Ovary (tissue), 3 donors: ENCODE measurements at regions not wholly inside any gene's neighbourhood (a gene's known extent, or its start where the extent isn't known, plus 50 kb on each side); places are given as distances from the start of the nearest gene placed in this dataset.

ENCODE experiments used
- POLR2A ChIP-seq: fragments of 450-650 bp; IDR thresholded peaks from one replicate; pipeline ENCODE4 v1.6.1; 2017; ENCODE audit warnings: antibody characterized with exemption, mild to moderate bottlenecking, moderate library complexity
- TF ChIP-seq, protein P1 (sequence below), 3 donors: fragments of 450-650 bp in 2 of 3; fragments of 200-600 bp in 1 of 3; IDR thresholded peaks; one replicate each; pipeline versions ENCODE4 v1.5.1 to v1.8.0; 2016 to 2022; ENCODE audit warnings: antibody characterized with exemption in 3 of 3, mild to moderate bottlenecking in 1 of 3
- donor health status: DM: no; HTN: no; CAD: no.

DNA sequence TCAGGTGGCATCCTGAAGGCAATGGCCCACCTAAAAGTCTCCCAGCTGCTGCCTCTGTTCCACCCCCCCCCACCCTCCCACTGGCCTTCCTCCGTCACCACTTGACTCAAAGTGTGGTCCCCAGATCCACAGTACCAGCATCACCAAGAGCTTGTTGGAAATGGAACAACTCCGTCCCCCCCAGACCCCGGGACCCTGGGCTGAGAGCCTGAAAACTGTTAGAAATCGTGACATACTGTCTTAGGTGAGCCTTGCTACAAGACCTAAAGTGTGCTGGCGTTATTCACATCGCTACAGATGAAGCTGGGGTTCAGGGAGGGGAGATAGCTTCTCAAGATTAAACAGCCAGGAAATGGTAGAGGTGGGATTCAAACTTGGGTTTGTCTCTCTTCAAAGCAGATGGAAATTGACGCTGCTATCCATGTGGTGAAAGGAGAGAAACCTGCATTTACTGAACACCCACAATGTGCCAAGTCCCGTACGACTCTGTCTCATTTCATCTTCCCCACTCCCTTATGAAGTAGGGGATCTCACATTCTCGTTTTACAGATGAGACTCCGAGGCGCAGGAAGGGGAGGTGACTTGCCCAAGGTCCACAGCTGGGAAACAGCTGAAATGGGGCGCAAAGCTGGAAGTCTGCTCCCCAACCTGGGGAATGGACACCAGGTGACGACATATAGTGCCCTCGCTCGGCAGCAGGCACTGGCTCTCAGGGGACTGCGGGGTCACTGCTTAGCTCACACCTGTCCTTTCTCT lies 52.8 kb upstream of the IFFO2 start:
- TF ChIP-seq POLR2A, result no peak
- TF ChIP-seq, protein P1, sequence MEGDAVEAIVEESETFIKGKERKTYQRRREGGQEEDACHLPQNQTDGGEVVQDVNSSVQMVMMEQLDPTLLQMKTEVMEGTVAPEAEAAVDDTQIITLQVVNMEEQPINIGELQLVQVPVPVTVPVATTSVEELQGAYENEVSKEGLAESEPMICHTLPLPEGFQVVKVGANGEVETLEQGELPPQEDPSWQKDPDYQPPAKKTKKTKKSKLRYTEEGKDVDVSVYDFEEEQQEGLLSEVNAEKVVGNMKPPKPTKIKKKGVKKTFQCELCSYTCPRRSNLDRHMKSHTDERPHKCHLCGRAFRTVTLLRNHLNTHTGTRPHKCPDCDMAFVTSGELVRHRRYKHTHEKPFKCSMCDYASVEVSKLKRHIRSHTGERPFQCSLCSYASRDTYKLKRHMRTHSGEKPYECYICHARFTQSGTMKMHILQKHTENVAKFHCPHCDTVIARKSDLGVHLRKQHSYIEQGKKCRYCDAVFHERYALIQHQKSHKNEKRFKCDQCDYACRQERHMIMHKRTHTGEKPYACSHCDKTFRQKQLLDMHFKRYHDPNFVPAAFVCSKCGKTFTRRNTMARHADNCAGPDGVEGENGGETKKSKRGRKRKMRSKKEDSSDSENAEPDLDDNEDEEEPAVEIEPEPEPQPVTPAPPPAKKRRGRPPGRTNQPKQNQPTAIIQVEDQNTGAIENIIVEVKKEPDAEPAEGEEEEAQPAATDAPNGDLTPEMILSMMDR (IDR thresholded peaks at IDR 0.05), result no peak
